Spleen (tissue), 11 donors: ENCODE measurements at regions not wholly inside any gene's neighbourhood (a gene's known extent, or its start where the extent isn't known, plus 50 kb on each side); places are given as distances from the start of the nearest gene placed in this dataset.

ENCODE experiments used
- DNase-seq: peaks from one replicate; pipeline ENCODE4 v3.0.0-alpha.2; 2020
- H3K27ac ChIP-seq, 8 donors: fragments of 200-600 bp; sonication (generic) in 7 of 8; 1 replicate in 4 of 8; 2 replicates in 4 of 8; pipeline versions ENCODE4 v1.5.0 to v1.8.0; 2016 to 2021; ENCODE audit warnings: inconsistent platforms in 4 of 8, mild to moderate bottlenecking in 4 of 8, moderate library complexity in 1 of 8
- H3K27me3 ChIP-seq, 7 donors: fragments of 200-600 bp; sonication (generic) in 6 of 7; replicated peaks in 1 of 7; 1 replicate in 4 of 7; 2 replicates in 3 of 7; pipeline versions ENCODE4 v1.5.0 to v1.8.0; 2016 to 2021; ENCODE audit warnings: inconsistent platforms in 3 of 7, mild to moderate bottlenecking in 1 of 7
- H3K36me3 ChIP-seq, 6 donors: fragments of 200-600 bp; sonication (generic) in 5 of 6; 1 replicate in 4 of 6; 2 replicates in 2 of 6; pipeline versions ENCODE4 v1.5.0 to v1.8.0; 2016 to 2021; ENCODE audit warnings: inconsistent platforms in 2 of 6
- H3K4me1 ChIP-seq, 6 donors: fragments of 200-600 bp; sonication (generic) in 5 of 6; 1 replicate in 3 of 6; 2 replicates in 3 of 6; pipeline versions ENCODE4 v1.5.0 to v1.8.0; 2016 to 2021; ENCODE audit warnings: inconsistent platforms in 3 of 6
- H3K4me3 ChIP-seq, 8 donors: fragments of 200-600 bp; sonication (generic) in 7 of 8; 1 replicate in 4 of 8; 2 replicates in 4 of 8; pipeline versions ENCODE4 v1.5.0 to v1.8.0; 2016 to 2021; ENCODE audit warnings: inconsistent platforms in 4 of 8, mild to moderate bottlenecking in 4 of 8, moderate library complexity in 2 of 8
- H3K9me3 ChIP-seq, 8 donors: fragments of 200-600 bp; sonication (generic) in 7 of 8; 1 replicate in 4 of 8; 2 replicates in 4 of 8; pipeline versions ENCODE4 v1.5.0 to v1.8.0; 2016 to 2021; ENCODE audit warnings: inconsistent platforms in 4 of 8
- CTCF ChIP-seq, 11 experiments: fragments of 200-600 bp in 7 of 11; fragments of 450-650 bp in 4 of 11; sonication (generic) in 4 of 11; IDR thresholded peaks in 8 of 11; conservative IDR thresholded peaks in 3 of 11; 1 replicate in 7 of 11; 2 replicates in 4 of 11; pipeline versions ENCODE4 v1.4.0 to v1.8.0; 2016 to 2021; ENCODE audit warnings: antibody characterized with exemption in 11 of 11, inconsistent platforms in 4 of 11, mild to moderate bottlenecking in 1 of 11
- POLR2A ChIP-seq, 3 donors: fragments of 450-650 bp; IDR thresholded peaks; one replicate each; pipeline ENCODE4 v1.5.1; 2017; ENCODE audit warnings: antibody characterized with exemption in 3 of 3, mild to moderate bottlenecking in 1 of 3
- POLR2AphosphoS5 ChIP-seq, 3 donors: sonication (generic); formaldehyde crosslinking; IDR thresholded peaks; one replicate each; pipeline ENCODE4 v1.5.1; 2017; ENCODE audit warnings: antibody characterized with exemption in 3 of 3
- WGBS, 5 donors: extraction: QIAGEN DNeasy Blood & Tissue Kit in 3 of 5; methylation state at CpG; one replicate each; pipeline versions ENCODE4 v1.1.5 to v1.1.7; 2013 to 2018; 5-methylcytosine and 5-hydroxymethylcytosine counted together
- intact Hi-C: fragments of 100-400 bp; cut with DNase I; formaldehyde crosslinking; loops from one replicate; pipeline ENCODE4 v1.15.0; 2023; ENCODE audit warnings: low total_unique reads
- donor health status: healthy with polysubstance abuse.
- donor health status: DM: no; HTN: no; CAD: no; lungs with moderate emphysema.
- donor health status: DM: no; HTN: no; CAD: no.
- donor health status: Bipolar disorder and iron deficiency.
- donor health status: healthy.
- donor health status: DM: no; HTN: no; CAD: no.
- donor health status: DM: yes; HTN: yes; CAD: no.

GRCh38 chr1:42006093-42006492, 87.4 kb upstream of the HIVEP3 start:
- DNase-seq, result no peak
- Histone ChIP-seq H3K27ac (peak overlapping the region in 2 of 8 donors; percentile 31 to 33), H3K4me3 (no peak overlapping the region), H3K36me3 (no peaks in the 10 kb centered on the region), H3K27me3 (no peaks in the 10 kb centered on the region), H3K4me1 (peaks cover 0 to 20% (median 3%) of the 10 kb centered on the region in 6 donors), H3K9me3 (no peaks in the 10 kb centered on the region)
- 50 to 65% (median 62%) methylated on average over 2 of the region's 2 CpGs for WGBS, 5 donors
- TF ChIP-seq POLR2A (IDR thresholded peaks at IDR 0.05), result no peak
- TF ChIP-seq CTCF (IDR thresholded peaks at IDR 0.05 in 8 of 11, conservative IDR thresholded peaks at IDR 0.05 in 3 of 11), result no peak
- TF ChIP-seq POLR2AphosphoS5 (IDR thresholded peaks at IDR 0.05), result no peak
- intact Hi-C loops, result no loop called here

GRCh38 chr1:42005530-42005929, 86.8 kb upstream of the HIVEP3 start:
- WGBS, 5 donors, result 90 to 95% (median 91%) methylated on average over 2 of the region's 2 CpGs
- TF ChIP-seq POLR2A (IDR thresholded peaks at IDR 0.05) (no peak), CTCF (IDR thresholded peaks at IDR 0.05 in 8 of 11, conservative IDR thresholded peaks at IDR 0.05 in 3 of 11) (no peak), POLR2AphosphoS5 (IDR thresholded peaks at IDR 0.05) (no peak)
- no peak for DNase-seq
- H3K27ac ChIP-seq, result no peak overlapping the region
- intact Hi-C loops, result no loop called here
- no peaks in the 10 kb centered on the region for H3K36me3 ChIP-seq
- H3K27me3 ChIP-seq, result no peaks in the 10 kb centered on the region
- H3K9me3 ChIP-seq, result no peaks in the 10 kb centered on the region
- H3K4me3 ChIP-seq, result no peak overlapping the region
- peaks cover 0 to 20% (median 3%) of the 10 kb centered on the region in 6 donors for H3K4me1 ChIP-seq

- WGBS, 5 donors, result 84 to 97% (median 91%) methylated on average over 5 of the region's 5 CpGs
- intact Hi-C loops, result no loop called here
- no peak for DNase-seq
- Histone ChIP-seq H3K27ac (no peak overlapping the region), H3K27me3 (no peaks in the 10 kb centered on the region), H3K4me1 (peaks cover 0 to 20% (median 3%) of the 10 kb centered on the region in 6 donors), H3K9me3 (no peaks in the 10 kb centered on the region), H3K36me3 (no peaks in the 10 kb centered on the region), H3K4me3 (no peak overlapping the region)
- TF ChIP-seq CTCF (IDR thresholded peaks at IDR 0.05 in 8 of 11, conservative IDR thresholded peaks at IDR 0.05 in 3 of 11) (no peak), POLR2AphosphoS5 (IDR thresholded peaks at IDR 0.05) (no peak), POLR2A (IDR thresholded peaks at IDR 0.05) (no peak)
Observed at GRCh38 chr1:42004860-42005259, 86.1 kb upstream of the HIVEP3 start.

GRCh38 chr1:42004322-42004721, 85.6 kb upstream of the HIVEP3 start:
- DNase-seq, result no peak
- Histone ChIP-seq H3K27ac (no peak overlapping the region), H3K36me3 (no peaks in the 10 kb centered on the region), H3K9me3 (no peaks in the 10 kb centered on the region), H3K4me1 (peaks cover 0 to 20% (median 3%) of the 10 kb centered on the region in 6 donors), H3K27me3 (no peaks in the 10 kb centered on the region), H3K4me3 (no peak overlapping the region)
- no peak for TF ChIP-seq POLR2A (IDR thresholded peaks at IDR 0.05)
- intact Hi-C loops, result no loop called here
- WGBS, 5 donors, result 92 to 99% (median 95%) methylated on average over 4 of the region's 4 CpGs

GRCh38 chr1:42003433-42003832, 84.7 kb upstream of the HIVEP3 start:
- Histone ChIP-seq H3K36me3 (no peaks in the 10 kb centered on the region), H3K4me1 (peaks cover 0 to 12% (median 3%) of the 10 kb centered on the region in 6 donors), H3K9me3 (no peaks in the 10 kb centered on the region), H3K27me3 (no peaks in the 10 kb centered on the region), H3K4me3 (no peak overlapping the region), H3K27ac (no peak overlapping the region)
- TF ChIP-seq POLR2AphosphoS5 (IDR thresholded peaks at IDR 0.05), result no peak
- no peak for TF ChIP-seq POLR2A (IDR thresholded peaks at IDR 0.05)
- no peak for TF ChIP-seq CTCF (IDR thresholded peaks at IDR 0.05 in 8 of 11, conservative IDR thresholded peaks at IDR 0.05 in 3 of 11)
- intact Hi-C loops, result no loop called here
- WGBS, 5 donors, result 87 to 92% (median 90%) methylated on average over 5 of the region's 5 CpGs
- DNase-seq, result no peak
